ENCODE measurements at regions not wholly inside any gene's neighbourhood (a gene's known extent, or its start where the extent isn't known, plus 50 kb on each side); places are given as distances from the start of the nearest gene placed in this dataset.

- Mint-ChIP-seq H3K27ac (no peak overlapping the region), H3K4me1 (no peaks in the 10 kb centered on the region), H3K36me3 (no peaks in the 10 kb centered on the region), H3K4me3 (no peak overlapping the region), H3K9me3 (peaks cover 2% of the 10 kb centered on the region), H3K27me3 (ENCODE audit: insufficient read depth, low read depth) (no peaks in the 10 kb centered on the region)
- Histone ChIP-seq H3K4me1 (no peaks in the 10 kb centered on the region), H3F3A (ENCODE audit: low read depth) (no peaks in the 10 kb centered on the region), H3K27ac (no peak overlapping the region), H2AFZ (replicated peaks) (no peak overlapping the region), H3K4me2 (no peak overlapping the region), H3K9ac (no peak overlapping the region), H3K36me3 (no peaks in the 10 kb centered on the region), H3K9me3 (ENCODE audit: low read depth) (no peaks in the 10 kb centered on the region), H3K27me3 (no peaks in the 10 kb centered on the region), H3K79me2 (ENCODE audit: low read depth) (no peaks in the 10 kb centered on the region), H4K20me1 (ENCODE audit: low read depth) (no peaks in the 10 kb centered on the region), H3K4me3 (no peak overlapping the region)
- TF ChIP-seq EZH2phosphoT487 (IDR thresholded peaks at IDR 0.05) (no peak), EZH2 (IDR thresholded peaks at IDR 0.05) (no peak)
- TF ChIP-seq, protein P1, sequence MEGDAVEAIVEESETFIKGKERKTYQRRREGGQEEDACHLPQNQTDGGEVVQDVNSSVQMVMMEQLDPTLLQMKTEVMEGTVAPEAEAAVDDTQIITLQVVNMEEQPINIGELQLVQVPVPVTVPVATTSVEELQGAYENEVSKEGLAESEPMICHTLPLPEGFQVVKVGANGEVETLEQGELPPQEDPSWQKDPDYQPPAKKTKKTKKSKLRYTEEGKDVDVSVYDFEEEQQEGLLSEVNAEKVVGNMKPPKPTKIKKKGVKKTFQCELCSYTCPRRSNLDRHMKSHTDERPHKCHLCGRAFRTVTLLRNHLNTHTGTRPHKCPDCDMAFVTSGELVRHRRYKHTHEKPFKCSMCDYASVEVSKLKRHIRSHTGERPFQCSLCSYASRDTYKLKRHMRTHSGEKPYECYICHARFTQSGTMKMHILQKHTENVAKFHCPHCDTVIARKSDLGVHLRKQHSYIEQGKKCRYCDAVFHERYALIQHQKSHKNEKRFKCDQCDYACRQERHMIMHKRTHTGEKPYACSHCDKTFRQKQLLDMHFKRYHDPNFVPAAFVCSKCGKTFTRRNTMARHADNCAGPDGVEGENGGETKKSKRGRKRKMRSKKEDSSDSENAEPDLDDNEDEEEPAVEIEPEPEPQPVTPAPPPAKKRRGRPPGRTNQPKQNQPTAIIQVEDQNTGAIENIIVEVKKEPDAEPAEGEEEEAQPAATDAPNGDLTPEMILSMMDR (IDR thresholded peaks at IDR 0.05): no peak
- no peak for DNase-seq (ENCODE audit: low spot score)
Measured at GRCh38 chr3:106114220-106114619, 245.4 kb upstream of the CBLB start.

DNA sequence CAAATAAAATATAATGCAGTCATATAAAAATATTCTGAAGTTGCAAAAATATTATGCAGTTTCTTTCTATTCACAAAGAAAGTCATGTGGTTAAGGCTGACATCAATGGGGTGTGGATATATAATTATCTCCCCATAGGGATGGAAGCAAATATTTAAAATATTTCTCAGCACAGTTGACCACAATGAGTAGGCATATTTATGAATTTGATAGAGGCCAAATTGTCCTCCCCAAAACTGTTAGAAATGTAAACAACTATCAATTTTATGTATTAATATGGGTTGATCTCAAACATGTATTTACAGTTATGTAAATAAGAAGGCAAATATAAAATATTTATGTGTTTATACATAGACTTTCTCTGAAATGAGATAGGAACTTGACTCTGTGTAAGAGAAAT, 246.0 kb upstream of the CBLB start:
- Histone ChIP-seq H3K9me3 (ENCODE audit: low read depth) (no peaks in the 10 kb centered on the region), H3F3A (ENCODE audit: low read depth) (no peaks in the 10 kb centered on the region), H3K4me1 (no peaks in the 10 kb centered on the region), H2AFZ (replicated peaks) (no peak overlapping the region), H3K27me3 (no peaks in the 10 kb centered on the region), H3K4me3 (no peak overlapping the region), H3K27ac (no peak overlapping the region), H4K20me1 (ENCODE audit: low read depth) (no peaks in the 10 kb centered on the region), H3K36me3 (no peaks in the 10 kb centered on the region), H3K4me2 (no peak overlapping the region), H3K79me2 (ENCODE audit: low read depth) (no peaks in the 10 kb centered on the region), H3K9ac (no peak overlapping the region)
- no peak for DNase-seq (ENCODE audit: low spot score)
- H3K27me3 Mint-ChIP-seq (ENCODE audit: insufficient read depth, low read depth): no peaks in the 10 kb centered on the region
- H3K4me1 Mint-ChIP-seq: peaks cover 6% of the 10 kb centered on the region
- no peaks in the 10 kb centered on the region for H3K36me3 Mint-ChIP-seq
- H3K27ac Mint-ChIP-seq: no peak overlapping the region
- H3K9me3 Mint-ChIP-seq: peaks cover 2% of the 10 kb centered on the region
- TF ChIP-seq, protein P1 (IDR thresholded peaks at IDR 0.05): no peak
- TF ChIP-seq EZH2 (IDR thresholded peaks at IDR 0.05) (no peak), EZH2phosphoT487 (IDR thresholded peaks at IDR 0.05) (no peak)
- no peak overlapping the region for H3K4me3 Mint-ChIP-seq

- H3K27me3 Mint-ChIP-seq (ENCODE audit: insufficient read depth, low read depth): no peaks in the 10 kb centered on the region
- no peak overlapping the region for H3K27ac Mint-ChIP-seq
- peaks cover 2% of the 10 kb centered on the region for H3K9me3 Mint-ChIP-seq
Measured at GRCh38 chr3:106115557-106115956, 246.7 kb upstream of the CBLB start.

More at GRCh38 chr3:106115557-106115956, 246.7 kb upstream of the CBLB start:
- Mint-ChIP-seq H3K4me3 (no peak overlapping the region), H3K36me3 (no peaks in the 10 kb centered on the region), H3K4me1 (peaks cover 7% of the 10 kb centered on the region)
- Histone ChIP-seq H3K27ac (no peak overlapping the region), H3K4me1 (no peaks in the 10 kb centered on the region), H3K4me3 (no peak overlapping the region), H3F3A (ENCODE audit: low read depth) (no peaks in the 10 kb centered on the region), H3K9ac (no peak overlapping the region), H3K9me3 (ENCODE audit: low read depth) (no peaks in the 10 kb centered on the region), H3K36me3 (no peaks in the 10 kb centered on the region), H3K27me3 (no peaks in the 10 kb centered on the region), H3K4me2 (no peak overlapping the region), H2AFZ (replicated peaks) (no peak overlapping the region), H3K79me2 (ENCODE audit: low read depth) (no peaks in the 10 kb centered on the region), H4K20me1 (ENCODE audit: low read depth) (no peaks in the 10 kb centered on the region)
- TF ChIP-seq, protein P1 (IDR thresholded peaks at IDR 0.05): no peak
- TF ChIP-seq EZH2 (IDR thresholded peaks at IDR 0.05) (no peak), EZH2phosphoT487 (IDR thresholded peaks at IDR 0.05) (no peak)
- DNase-seq (ENCODE audit: low spot score): no peak

Data from neural progenitor cell (in vitro differentiated cells).